CD14-positive monocyte (primary cell): ENCODE measurements at regions not wholly inside any gene's neighbourhood (a gene's known extent, or its start where the extent isn't known, plus 50 kb on each side); places are given as distances from the start of the nearest gene placed in this dataset.

Experiments
- DNase-seq, 3 donors: peaks; one replicate each; pipeline ENCODE4 v3.0.0-alpha.2; 2011 to 2022
- H2AFZ ChIP-seq: 2 replicates; pipeline ENCODE4 v1.6.0; 2012; ENCODE audit warnings: mild to moderate bottlenecking, low read depth, low read length, inconsistent platforms; ENCODE audit not compliant: insufficient read depth, poor library complexity, severe bottlenecking
- H3K27ac ChIP-seq, 2 donors: 1 replicate in 1 of 2; 2 replicates in 1 of 2; pipeline ENCODE4 v1.5.1; 2012 to 2013; ENCODE audit warnings: low read length in 2 of 2, control low read depth in 1 of 2, inconsistent platforms in 1 of 2, low read depth in 1 of 2, mild to moderate bottlenecking in 1 of 2
- H3K27me3 ChIP-seq, 2 donors: one replicate each; pipeline versions ENCODE4 v1.6.0 to v1.6.1; 2011 to 2013; ENCODE audit warnings: low read length in 2 of 2; ENCODE audit not compliant: control insufficient read depth in 2 of 2, insufficient read depth in 2 of 2
- H3K36me3 ChIP-seq, 2 donors: replicated peaks in 1 of 2; 1 replicate in 1 of 2; 2 replicates in 1 of 2; pipeline versions ENCODE4 v1.5.1 to v1.6.1; 2012 to 2013; ENCODE audit warnings: low read length in 2 of 2, control low read depth in 1 of 2, inconsistent platforms in 1 of 2, mild to moderate bottlenecking in 1 of 2; ENCODE audit not compliant: insufficient read depth in 2 of 2, control insufficient read depth in 1 of 2
- H3K4me1 ChIP-seq, 2 donors: 1 replicate in 1 of 2; 2 replicates in 1 of 2; pipeline versions ENCODE4 v1.5.1 to v1.6.1; 2012 to 2013; ENCODE audit warnings: low read length in 2 of 2, control low read depth in 1 of 2, inconsistent platforms in 1 of 2, mild to moderate bottlenecking in 1 of 2, moderate library complexity in 1 of 2; ENCODE audit not compliant: insufficient read depth in 2 of 2, control insufficient read depth in 1 of 2
- H3K4me2 ChIP-seq: replicated peaks from 2 replicates; pipeline ENCODE3; 2012; ENCODE audit warnings: low read length, moderate library complexity, mild to moderate bottlenecking; ENCODE audit not compliant: poor library complexity, severe bottlenecking; ENCODE audit errors: extremely low read depth
- H3K4me3 ChIP-seq, 3 experiments: fragments of 200-600 bp in 1 of 3; sonication (generic) in 1 of 3; replicated peaks in 1 of 3; 1 replicate in 2 of 3; 2 replicates in 1 of 3; pipeline ENCODE4 v1.5.1; 2011 to 2013; ENCODE audit warnings: low read length in 3 of 3, mild to moderate bottlenecking in 3 of 3, control low read depth in 2 of 3, low read depth in 2 of 3, inconsistent platforms in 1 of 3, moderate library complexity in 1 of 3
- H3K79me2 ChIP-seq: 2 replicates; pipeline ENCODE4 v1.6.0; 2012; ENCODE audit warnings: mild to moderate bottlenecking, control low read depth, inconsistent platforms, low read length, moderate library complexity; ENCODE audit not compliant: insufficient read depth
- H3K9ac ChIP-seq: 2 replicates; pipeline ENCODE4 v1.6.0; 2017; ENCODE audit warnings: low read length, mild to moderate bottlenecking; ENCODE audit not compliant: insufficient read depth, poor library complexity, severe bottlenecking
- H3K9me3 ChIP-seq, 2 donors: replicated peaks in 1 of 2; 1 replicate in 1 of 2; 2 replicates in 1 of 2; pipeline versions ENCODE4 v1.5.1 to v1.6.1; 2012 to 2013; ENCODE audit warnings: low read length in 2 of 2, control low read depth in 1 of 2; ENCODE audit not compliant: control insufficient read depth in 1 of 2, insufficient read depth in 1 of 2
- H4K20me1 ChIP-seq: 2 replicates; pipeline ENCODE4 v1.6.0; 2012; ENCODE audit warnings: mild to moderate bottlenecking, low read length, control low read depth, moderate library complexity; ENCODE audit not compliant: insufficient read depth
- H3K27ac Mint-ChIP-seq, 7 donors: one replicate each; pipeline ENCODE4 v1.8.0; 2020; ENCODE audit warnings: mild to moderate bottlenecking in 7 of 7, mixed read lengths in 7 of 7, moderate library complexity in 6 of 7, inconsistent platforms in 2 of 7
- H3K27me3 Mint-ChIP-seq, 3 donors: one replicate each; pipeline ENCODE4 v1.8.0; 2021 to 2022; ENCODE audit warnings: low read depth in 3 of 3, mild to moderate bottlenecking in 3 of 3, mixed read lengths in 3 of 3, moderate library complexity in 3 of 3, inconsistent platforms in 1 of 3
- H3K36me3 Mint-ChIP-seq, 2 donors: one replicate each; pipeline ENCODE4 v1.8.0; 2020; ENCODE audit warnings: mixed read lengths in 2 of 2, inconsistent platforms in 1 of 2, mild to moderate bottlenecking in 1 of 2
- H3K4me1 Mint-ChIP-seq: one replicate; pipeline ENCODE4 v1.8.0; 2020; ENCODE audit warnings: mild to moderate bottlenecking, mixed read lengths
- H3K4me3 Mint-ChIP-seq, 2 donors: one replicate each; pipeline ENCODE4 v1.8.0; 2020; ENCODE audit warnings: mild to moderate bottlenecking in 2 of 2, mixed read lengths in 2 of 2, moderate library complexity in 1 of 2
- H3K9me3 Mint-ChIP-seq, 7 donors: one replicate each; pipeline ENCODE4 v1.8.0; 2020 to 2022; ENCODE audit warnings: mixed read lengths in 7 of 7, mild to moderate bottlenecking in 6 of 7, moderate library complexity in 6 of 7, inconsistent platforms in 2 of 7
- CTCF ChIP-seq: fragments of 200-600 bp; IDR thresholded peaks from one replicate; pipeline ENCODE4 v1.8.0; 2022; ENCODE audit warnings: antibody characterized with exemption, mild to moderate bottlenecking
- WGBS: methylation state at CpG from one replicate; pipeline ENCODE4 v1.1.5; 2013; ENCODE audit warnings: missing lambda C conversion rate; ENCODE audit not compliant: insufficient coverage; 5-methylcytosine and 5-hydroxymethylcytosine counted together
- intact Hi-C, 2 donors: fragments of 100-400 bp; cut with micrococcal nuclease; formaldehyde crosslinking; loops; one replicate each; pipeline versions ENCODE4 v1.15.0 to v1.15.1; 2023

DNA sequence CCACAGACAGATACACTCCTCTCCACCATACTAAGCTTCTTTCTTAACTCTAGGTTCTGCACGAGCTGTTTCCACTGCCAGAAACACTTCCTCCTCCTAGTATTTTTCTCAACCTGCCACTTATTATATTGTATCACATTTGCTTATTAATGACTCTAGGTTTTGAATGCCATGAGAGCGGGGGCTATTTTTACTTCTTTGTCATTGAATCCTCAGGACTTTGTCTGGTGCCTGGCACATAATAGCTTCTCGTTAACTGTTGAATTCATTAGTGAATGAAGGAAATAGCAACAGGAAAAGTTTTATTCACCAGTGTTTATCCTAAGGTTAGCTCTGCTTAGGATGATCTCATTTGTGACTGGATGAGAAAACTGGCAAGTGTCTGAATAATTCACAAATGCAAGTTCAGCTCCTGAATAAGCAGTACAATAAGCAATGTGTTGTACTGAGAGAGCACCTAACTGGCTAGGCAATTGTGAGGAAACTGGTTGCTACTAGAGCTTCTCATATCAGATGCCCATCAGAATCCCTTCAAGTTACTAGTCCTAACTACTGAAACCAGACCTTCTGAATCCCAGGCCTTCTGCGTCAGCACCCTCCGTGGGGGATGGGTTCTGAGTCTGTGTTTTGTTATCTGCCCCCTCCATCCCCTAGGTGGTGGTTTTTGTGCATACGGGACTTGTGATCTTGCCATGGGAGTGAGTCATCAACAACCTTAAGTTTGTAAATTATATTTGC lies 92.7 kb downstream of the LSMEM1 start:
- H3K4me2 ChIP-seq: no peak overlapping the region
- H3K27me3 Mint-ChIP-seq: peaks cover 0 to 2% (median 0%) of the 10 kb centered on the region in 3 donors
- H3K36me3 Mint-ChIP-seq: no peaks in the 10 kb centered on the region
- no peaks in the 10 kb centered on the region for H3K36me3 ChIP-seq
- no peak overlapping the region for H3K27ac Mint-ChIP-seq
- H3K4me1 Mint-ChIP-seq: no peaks in the 10 kb centered on the region
- 100% methylated on average over 1 of the region's 6 CpGs for WGBS
- H3K4me1 ChIP-seq: no peaks in the 10 kb centered on the region
- peaks cover 0 to 5% of the 10 kb centered on the region in 2 donors for H3K9me3 ChIP-seq
- H3K9me3 Mint-ChIP-seq: peaks cover 3 to 13% (median 9%) of the 10 kb centered on the region in 7 donors
- no peak overlapping the region for H3K27ac ChIP-seq
- no peaks in the 10 kb centered on the region for H3K27me3 ChIP-seq
- no peak overlapping the region for H2AFZ ChIP-seq
- H3K4me3 ChIP-seq: no peak overlapping the region
- no peak for TF ChIP-seq CTCF
- H3K9ac ChIP-seq: no peak overlapping the region
- no peak overlapping the region for H3K4me3 Mint-ChIP-seq
- H4K20me1 ChIP-seq: no peaks in the 10 kb centered on the region
- H3K79me2 ChIP-seq: no peaks in the 10 kb centered on the region
- intact Hi-C loops: no loop called here
- no peak for DNase-seq

- H3K27ac ChIP-seq: no peak overlapping the region
- intact Hi-C loops: no loop called here
- H3K36me3 Mint-ChIP-seq: no peaks in the 10 kb centered on the region
- H3K9me3 ChIP-seq: peaks cover 0 to 5% of the 10 kb centered on the region in 2 donors
- H3K27ac Mint-ChIP-seq: no peak overlapping the region
- H2AFZ ChIP-seq: no peak overlapping the region
- H3K79me2 ChIP-seq: no peaks in the 10 kb centered on the region
- H3K4me1 ChIP-seq: no peaks in the 10 kb centered on the region
- peaks cover 3 to 11% (median 7%) of the 10 kb centered on the region in 7 donors for H3K9me3 Mint-ChIP-seq
- no peak overlapping the region for H3K4me3 ChIP-seq
- H3K4me3 Mint-ChIP-seq: no peak overlapping the region
- H4K20me1 ChIP-seq: no peaks in the 10 kb centered on the region
- no peak for DNase-seq
- no peaks in the 10 kb centered on the region for H3K27me3 ChIP-seq
- WGBS: 67% methylated on average over 1 of the region's 1 CpG
- no peak overlapping the region for H3K9ac ChIP-seq
- no peaks in the 10 kb centered on the region for H3K27me3 Mint-ChIP-seq
- H3K4me1 Mint-ChIP-seq: no peaks in the 10 kb centered on the region
- TF ChIP-seq CTCF: no peak
- no peaks in the 10 kb centered on the region for H3K36me3 ChIP-seq
- H3K4me2 ChIP-seq: no peak overlapping the region
Measured at GRCh38 chr7:112575864-112576263, 95.1 kb downstream of the LSMEM1 start.
